LNCaP clone FGC (cell line): ENCODE measurements at regions not wholly inside any gene's neighbourhood (a gene's known extent, or its start where the extent isn't known, plus 50 kb on each side); places are given as distances from the start of the nearest gene placed in this dataset.

Source experiments
- DNase-seq: peaks from one replicate; pipeline ENCODE4 v3.0.0-alpha.2; 2011; ENCODE audit warnings: low read depth
- H3K4me3 ChIP-seq: 2 replicates; pipeline ENCODE4 v1.5.1; 2011; ENCODE audit warnings: mild to moderate bottlenecking, low read depth, low read length, control low read depth
- TF ChIP-seq, protein P1 (sequence below): IDR thresholded peaks from 2 replicates; pipeline ENCODE4 v1.5.1; 2012; ENCODE audit warnings: mild to moderate bottlenecking; ENCODE audit not compliant: control insufficient read depth, insufficient read depth; ENCODE audit errors: extremely low read depth

DNA sequence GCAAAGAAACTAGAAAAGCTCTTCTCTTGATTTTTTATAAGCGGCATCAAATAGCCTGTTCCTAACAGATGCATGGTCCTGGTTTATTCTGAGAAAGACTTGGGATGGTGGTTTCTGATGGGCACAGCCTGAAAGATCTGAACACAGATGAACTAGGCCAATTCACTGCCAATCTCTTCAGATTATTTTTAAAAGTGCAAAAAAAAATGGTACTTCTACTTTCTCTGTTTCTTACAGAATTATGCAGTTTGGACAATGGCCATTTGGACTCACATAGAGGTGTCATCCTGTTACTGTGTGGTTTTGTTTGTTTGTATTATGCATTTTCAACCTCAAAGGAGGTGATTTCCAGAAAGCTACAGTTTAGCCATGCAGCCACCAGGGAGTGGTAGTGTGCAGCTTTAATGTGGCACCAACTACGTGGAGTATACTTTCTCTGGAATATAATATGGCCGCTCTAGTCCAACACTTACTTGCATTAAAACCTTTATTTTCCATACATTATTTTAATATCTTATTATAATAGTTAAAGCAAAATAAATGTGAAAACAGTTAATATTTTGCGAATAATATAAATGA lies 469.8 kb upstream of the KIRREL3 start:
- H3K4me3 ChIP-seq, result no peak overlapping the region
- no peak for DNase-seq
- TF ChIP-seq, protein P1, sequence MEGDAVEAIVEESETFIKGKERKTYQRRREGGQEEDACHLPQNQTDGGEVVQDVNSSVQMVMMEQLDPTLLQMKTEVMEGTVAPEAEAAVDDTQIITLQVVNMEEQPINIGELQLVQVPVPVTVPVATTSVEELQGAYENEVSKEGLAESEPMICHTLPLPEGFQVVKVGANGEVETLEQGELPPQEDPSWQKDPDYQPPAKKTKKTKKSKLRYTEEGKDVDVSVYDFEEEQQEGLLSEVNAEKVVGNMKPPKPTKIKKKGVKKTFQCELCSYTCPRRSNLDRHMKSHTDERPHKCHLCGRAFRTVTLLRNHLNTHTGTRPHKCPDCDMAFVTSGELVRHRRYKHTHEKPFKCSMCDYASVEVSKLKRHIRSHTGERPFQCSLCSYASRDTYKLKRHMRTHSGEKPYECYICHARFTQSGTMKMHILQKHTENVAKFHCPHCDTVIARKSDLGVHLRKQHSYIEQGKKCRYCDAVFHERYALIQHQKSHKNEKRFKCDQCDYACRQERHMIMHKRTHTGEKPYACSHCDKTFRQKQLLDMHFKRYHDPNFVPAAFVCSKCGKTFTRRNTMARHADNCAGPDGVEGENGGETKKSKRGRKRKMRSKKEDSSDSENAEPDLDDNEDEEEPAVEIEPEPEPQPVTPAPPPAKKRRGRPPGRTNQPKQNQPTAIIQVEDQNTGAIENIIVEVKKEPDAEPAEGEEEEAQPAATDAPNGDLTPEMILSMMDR, result peak; percentile 34

DNA sequence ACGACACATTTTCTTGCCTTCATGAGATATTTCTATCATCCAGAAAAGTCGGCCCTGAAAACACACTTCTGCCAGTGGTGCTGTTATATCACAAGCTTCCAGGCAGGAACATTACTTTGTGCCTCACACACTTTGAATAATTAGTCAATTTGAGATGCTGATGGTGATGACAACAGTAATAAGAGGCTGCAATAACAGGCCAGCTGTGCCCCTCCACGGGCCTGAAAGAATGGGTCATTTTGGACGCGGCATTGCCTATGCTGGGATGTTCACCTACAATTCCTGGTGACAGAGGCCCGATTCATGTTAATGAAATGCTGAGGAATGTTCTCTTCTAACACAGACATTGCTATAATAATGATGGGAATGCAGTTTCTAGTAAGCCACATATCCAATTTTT lies 463.8 kb upstream of the KIRREL3 start:
- TF ChIP-seq, protein P1, result no peak
- DNase-seq, result no peak
- no peak overlapping the region for H3K4me3 ChIP-seq

DNA sequence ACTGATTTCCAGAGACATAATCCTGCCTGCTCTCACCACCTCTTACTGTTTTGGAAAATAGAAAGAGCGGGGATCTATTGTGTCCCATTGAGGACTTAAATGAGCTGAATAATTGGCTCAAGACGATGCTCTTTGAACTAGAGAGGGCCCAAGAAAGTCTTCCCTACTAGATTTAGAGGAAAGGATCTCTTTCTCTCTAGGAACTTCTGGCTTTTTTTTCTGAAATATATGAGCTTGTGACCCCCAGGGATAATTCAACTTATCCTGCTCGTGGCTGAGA lies 461.4 kb upstream of the KIRREL3 start:
- no peak for DNase-seq
- no peak overlapping the region for H3K4me3 ChIP-seq
- TF ChIP-seq, protein P1, result no peak

DNA sequence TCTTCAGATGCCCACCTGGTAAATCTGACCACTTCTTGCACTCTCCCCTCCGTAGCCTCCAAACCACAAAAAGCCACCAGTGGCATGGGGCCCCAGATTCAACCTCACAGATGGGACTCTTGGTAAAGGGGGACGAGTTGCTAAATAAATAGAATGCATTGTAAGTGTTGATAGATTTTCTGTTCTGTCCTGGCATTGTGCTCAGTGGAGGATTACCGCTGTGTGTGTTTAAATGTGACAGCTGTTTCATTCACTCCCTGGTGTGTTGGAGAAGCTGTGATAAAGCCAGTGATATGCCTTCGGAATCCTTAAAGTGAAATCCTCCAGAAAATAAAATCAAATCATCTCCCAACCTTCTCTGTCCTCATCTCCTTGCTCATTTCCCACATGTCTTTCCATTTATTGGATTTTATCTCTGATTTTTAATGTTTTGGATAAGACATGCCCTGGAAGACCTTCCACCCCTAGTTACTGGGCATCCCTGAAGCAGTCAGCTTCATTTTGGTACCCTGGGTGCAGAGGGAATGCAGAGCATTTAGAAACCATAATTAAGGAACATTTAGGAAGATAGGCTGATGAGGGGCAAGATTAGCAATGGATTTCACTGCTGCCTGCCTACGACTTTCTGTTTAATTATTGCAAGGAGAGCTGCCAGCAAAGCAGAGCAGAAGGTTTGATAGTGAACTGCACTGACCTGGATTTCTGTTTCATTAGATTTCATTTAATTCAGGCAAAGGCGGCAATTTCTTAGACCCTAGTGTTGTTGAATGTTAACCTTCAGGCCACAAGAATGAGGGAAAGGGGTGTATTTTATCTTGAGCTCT lies 460.9 kb upstream of the KIRREL3 start:
- DNase-seq, result no peak
- TF ChIP-seq, protein P1, result no peak
- H3K4me3 ChIP-seq, result no peak overlapping the region

DNA sequence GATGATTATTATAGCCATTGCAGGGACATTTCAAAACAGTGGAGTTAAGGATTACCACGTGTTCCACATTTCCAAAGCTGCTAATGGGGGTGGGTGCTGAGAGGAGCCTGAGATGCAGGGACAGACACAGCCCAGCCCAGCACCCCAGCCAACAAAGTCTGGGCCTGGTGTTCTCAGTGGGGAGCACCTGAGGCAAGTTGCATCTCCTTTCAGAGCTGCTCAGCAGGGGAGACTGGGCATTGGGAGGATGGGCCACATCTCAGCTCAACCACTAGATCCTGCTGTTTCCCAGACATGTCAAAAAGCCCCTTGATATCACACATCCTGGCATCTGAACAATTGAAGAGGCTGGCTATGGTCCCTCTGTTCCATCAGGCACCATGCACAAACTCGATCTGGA lies 458.0 kb upstream of the KIRREL3 start:
- TF ChIP-seq, protein P1, result no peak
- no peak for DNase-seq
- H3K4me3 ChIP-seq, result no peak overlapping the region

DNA sequence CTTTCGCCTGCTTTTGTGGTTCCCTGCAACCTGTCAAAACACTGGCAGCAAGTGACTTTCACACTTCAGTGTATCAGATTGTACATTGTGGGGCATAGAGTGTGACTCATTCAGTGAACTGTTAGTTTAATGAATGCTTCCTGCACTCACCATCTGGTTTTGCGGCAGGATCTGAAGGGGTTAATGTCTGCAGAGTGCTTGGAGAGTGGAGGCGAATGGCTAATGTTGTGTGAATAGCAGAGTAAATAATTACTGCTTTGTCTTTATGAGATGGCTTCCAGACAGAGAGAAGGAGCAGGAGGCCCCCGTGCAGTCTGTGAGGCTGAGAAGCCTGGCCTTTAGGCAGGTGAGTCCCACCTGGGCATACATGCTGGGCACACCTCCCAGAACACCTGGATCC lies 454.3 kb upstream of the KIRREL3 start:
- no peak overlapping the region for H3K4me3 ChIP-seq
- no peak for DNase-seq
- TF ChIP-seq, protein P1, result no peak

DNA sequence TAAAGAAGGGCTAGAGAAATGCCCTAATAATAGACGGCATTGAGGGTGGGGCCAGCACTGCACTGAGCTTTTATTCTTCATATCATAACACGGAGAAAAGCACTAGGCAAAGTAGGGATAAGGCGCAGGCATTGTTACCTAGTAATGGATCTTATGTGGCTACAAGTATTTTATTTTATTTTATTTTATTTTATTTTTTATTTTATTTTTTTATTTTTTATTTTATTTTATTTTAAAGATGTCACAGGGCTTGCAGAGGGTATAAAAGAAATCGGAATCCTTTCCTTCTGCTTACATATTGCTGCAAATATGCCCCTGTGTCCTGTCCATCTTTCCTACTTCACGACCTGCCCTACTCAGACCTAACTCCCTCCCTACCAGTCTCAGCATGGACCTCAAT lies 452.0 kb upstream of the KIRREL3 start:
- TF ChIP-seq, protein P1, result no peak
- no peak for DNase-seq
- no peak overlapping the region for H3K4me3 ChIP-seq
